GM19240 (cell line): ENCODE measurements at regions not wholly inside any gene's neighbourhood (a gene's known extent, or its start where the extent isn't known, plus 50 kb on each side); places are given as distances from the start of the nearest gene placed in this dataset.
"Not testable (repeated sequence)": the region's sequence is repeated elsewhere in the genome, so short reads cannot be mapped to it uniquely, and the experiment has no call there.

Experiments
- DNase-seq: peaks from one replicate; pipeline ENCODE4 v3.0.0; 2011; ENCODE audit warnings: low spot score; ENCODE audit not compliant: insufficient read length

GRCh38 chr4:65265526-65265925 is 404.8 kb downstream of the EPHA5 start:
- no peak for DNase-seq

- no peak for DNase-seq
Measured at GRCh38 chr4:65259296-65259695, 411.0 kb downstream of the EPHA5 start.

DNA sequence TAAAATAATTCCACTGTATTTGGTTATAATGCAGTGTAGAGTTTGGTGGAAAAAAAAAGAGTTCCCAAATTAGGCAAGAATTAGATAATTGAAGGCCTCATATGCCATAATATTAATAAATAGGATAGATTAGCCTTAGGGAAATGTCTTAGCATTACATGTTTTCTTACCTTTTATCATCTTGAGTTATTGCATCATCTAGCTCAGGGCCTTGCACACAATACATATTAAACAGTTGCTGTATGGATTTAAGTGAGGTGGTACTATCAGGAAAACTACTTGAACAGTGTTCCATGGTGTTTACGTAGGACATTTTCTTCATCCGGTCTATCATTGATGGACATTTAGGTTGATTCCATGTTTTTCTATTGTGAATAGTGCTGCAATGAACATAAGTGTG is 419.4 kb downstream of the EPHA5 start:
- DNase-seq: no peak

- DNase-seq: no peak
Measured at GRCh38 chr4:65249111-65249510, 421.2 kb downstream of the EPHA5 start.

- DNase-seq: no peak
Measured at GRCh38 chr4:65242156-65242846, 428.0 kb downstream of the EPHA5 start.

DNA sequence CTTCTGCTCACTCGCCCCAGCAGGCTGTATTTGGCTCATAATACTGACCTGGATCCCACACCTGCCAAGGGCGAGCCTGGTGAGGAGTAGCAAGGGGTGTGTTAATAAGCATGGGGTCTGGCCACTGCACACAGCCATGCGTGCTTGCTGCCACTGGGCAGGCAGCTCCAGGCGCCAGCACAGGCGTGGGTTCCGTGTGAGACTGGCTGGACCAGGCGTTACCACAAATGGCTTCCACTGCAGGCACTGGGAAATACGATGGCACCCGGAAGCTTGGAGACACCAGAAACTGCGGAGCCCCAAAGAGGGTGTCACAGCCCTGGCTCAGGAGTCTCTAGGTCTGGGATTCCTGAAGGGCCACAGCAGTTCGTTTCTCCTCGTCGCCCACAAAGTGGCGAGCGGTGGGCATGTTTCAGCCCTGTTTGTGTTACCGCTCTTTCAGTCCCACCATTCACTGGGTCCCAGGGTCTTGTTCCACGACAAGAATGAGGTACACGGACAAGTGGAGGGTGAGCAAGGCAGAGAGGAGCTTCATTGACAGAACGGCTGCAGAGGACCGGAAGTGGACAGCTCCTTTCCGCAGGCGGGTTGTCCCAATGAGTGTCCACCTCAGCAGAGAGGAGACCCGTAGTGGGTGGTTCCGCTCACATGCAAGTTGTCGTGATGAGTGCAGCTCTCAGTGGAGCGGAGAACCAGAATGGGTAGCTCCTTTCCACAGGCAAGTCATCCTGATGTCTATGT is 428.9 kb downstream of the EPHA5 start:
- no peak for DNase-seq

GRCh38 chr4:65234061-65234460 is 436.2 kb downstream of the EPHA5 start:
- no peak for DNase-seq

DNA sequence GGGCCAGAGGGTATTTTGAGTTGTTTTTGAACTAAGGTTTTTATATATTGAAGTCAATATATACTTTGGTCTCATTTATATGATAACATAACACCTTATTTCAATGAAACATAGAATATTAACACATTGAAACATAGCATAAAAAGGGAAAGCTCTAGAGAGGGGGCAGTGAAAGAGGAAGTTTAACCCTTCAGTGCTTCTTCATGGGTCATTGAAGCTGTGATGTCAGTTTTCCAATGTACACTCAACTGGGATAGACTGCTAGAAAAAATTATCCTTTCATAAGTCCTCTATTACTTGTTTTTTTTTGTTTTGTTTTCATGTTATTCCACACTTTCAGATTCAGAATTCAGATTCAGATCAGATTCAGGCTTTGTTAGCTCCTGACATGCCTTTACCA is 442.7 kb downstream of the EPHA5 start:
- no peak for DNase-seq

DNA sequence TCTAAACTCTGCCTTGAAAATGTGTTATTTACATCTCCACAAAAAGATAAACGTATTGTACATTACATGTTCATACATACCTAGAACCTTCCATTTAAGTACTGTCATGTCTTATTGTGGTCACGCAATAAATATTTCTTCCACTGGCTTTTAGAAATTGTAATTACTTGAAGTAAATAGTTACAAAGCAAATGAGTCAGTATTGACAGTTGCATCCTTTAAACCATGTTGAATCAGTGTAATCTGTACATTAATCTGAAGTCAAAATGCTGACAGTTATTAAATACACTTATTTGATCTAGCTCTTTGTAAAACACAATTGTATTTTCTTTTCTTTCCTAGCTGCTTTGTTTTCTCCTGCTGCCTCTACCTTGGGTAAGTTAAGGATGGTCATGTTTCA is 446.7 kb downstream of the EPHA5 start:
- DNase-seq: no peak

GRCh38 chr4:65223074-65223473 is 447.2 kb downstream of the EPHA5 start:
- DNase-seq: not testable (repeated sequence)

DNA sequence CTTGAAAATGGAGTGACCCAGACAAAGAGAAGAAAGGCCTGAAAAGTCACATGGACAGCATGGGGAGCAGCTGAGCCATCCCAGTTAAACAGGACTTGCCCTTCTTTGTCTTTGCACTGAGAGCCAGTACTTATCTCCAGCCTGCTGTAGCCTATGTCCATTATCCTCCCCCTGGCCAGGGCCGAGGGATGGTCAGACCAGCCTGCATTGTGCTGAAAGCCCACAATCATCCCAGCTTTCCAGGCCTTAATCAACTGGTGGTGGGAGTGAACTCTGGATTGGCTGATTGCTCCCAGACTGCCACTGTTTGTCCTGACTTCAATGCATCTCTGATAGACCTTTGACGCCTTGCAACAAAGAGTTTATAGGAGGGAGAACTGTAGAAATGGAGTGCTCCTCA is 453.1 kb downstream of the EPHA5 start:
- no peak for DNase-seq

DNA sequence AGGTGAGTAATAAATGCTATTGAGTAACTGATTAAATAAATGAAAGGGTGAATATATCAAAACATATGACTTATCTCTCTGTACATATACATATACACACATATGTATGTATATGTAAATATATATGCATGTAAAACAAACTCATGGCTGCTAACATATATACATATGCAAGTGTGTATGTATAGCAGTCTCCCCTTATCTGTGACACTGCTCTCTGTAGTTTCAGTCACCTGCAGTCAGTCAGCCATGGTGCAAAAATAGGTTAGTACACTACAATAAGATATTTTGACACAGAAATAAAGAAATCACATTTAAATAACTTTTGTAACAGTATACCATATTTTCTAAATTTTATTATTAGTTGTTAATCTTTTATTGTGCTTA is 467.4 kb downstream of the EPHA5 start:
- DNase-seq: no peak

DNA sequence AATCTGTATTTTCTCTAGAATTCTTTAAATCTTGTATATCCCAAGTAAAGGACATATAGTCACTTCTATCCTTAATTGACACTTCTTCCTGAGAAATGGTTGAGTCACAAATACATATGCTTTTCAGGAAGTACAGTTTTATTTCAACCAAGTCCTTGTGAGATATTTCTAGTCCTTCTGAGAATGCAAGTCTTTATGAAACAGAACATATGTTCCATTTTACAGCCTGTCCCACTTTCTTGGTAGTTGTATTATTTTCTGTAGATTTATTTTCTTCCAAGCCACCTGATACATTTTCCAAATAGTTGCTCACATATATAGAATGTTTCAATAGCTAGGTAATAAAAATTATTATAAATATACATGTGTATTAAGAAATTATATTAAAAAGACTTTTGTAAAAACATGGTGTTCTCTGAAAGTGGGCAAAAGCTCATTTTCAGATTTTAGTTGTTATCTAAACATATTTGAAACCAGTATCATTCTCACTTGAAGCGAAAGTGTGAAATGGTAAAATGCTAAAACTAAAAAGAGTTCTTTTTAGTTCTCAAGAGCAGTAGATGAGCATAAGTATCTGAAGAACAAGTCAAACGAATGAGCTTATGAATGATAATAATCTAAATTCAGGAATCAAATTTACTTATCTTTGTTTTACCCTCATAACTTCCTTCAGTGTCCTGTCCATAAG is 468.0 kb downstream of the EPHA5 start:
- no peak for DNase-seq

- no peak for DNase-seq
Measured at GRCh38 chr4:65195666-65196065, 474.6 kb downstream of the EPHA5 start.

GRCh38 chr4:65195002-65195401 is 475.3 kb downstream of the EPHA5 start:
- no peak for DNase-seq

DNA sequence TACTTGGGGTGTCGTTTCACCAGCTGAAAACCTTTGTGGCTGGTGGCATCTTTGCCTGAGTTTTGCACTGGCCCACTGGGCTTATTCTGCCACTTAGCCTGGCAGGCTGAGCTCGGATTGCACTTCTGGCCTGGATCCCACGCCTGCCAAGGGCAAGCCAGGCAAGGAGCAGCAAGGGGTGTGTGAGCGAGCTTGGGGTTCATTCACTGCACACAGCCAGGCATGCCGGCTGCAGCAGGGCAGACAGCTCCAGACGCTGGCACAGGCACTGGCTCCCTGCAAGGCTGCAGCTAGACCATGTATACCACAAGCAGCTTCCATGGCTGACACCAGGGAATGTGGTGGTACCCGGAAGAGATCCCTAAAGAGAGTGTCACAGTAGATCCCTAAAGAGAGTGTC is 476.3 kb downstream of the EPHA5 start:
- no peak for DNase-seq

GRCh38 chr4:65190780-65191179 is 479.5 kb downstream of the EPHA5 start:
- no peak for DNase-seq

- no peak for DNase-seq
Measured at GRCh38 chr4:65175585-65175984, 494.7 kb downstream of the EPHA5 start.

DNA sequence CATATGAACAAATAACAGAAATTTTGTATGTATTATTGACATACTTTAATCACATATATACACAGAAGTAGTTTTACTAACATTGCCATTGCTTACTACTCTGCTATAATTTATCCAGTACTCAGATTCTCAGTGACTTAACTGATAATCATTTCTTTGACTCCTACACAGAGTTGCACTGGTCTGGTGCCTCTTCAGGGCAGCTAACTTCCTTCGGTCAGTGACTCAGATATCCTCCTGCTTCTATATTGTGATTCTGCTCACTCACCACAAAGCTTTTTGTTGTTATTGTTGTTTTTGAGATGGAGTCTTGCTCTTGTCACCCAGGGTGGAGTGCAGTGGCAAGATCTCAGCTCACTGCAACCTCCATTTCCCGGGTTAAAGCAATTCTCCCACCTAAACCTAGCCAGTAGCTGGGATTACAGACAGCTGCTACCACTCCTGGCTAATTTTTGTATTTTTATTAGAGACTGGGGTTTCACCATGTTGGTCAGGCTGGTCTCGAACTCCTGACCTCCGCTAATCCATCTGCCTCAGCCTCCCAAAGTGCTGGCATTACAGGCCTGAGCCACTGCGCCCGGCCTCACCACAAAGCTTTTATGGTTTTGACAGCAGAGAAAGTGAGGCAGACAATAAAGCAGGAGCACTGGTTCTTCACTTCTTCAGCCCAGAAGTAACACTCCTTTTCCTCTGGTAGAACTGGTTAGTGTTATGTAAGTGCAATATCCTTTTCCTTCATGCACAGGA is 499.3 kb downstream of the EPHA5 start:
- DNase-seq: no peak

GRCh38 chr4:65167719-65168118 is 502.6 kb downstream of the EPHA5 start:
- no peak for DNase-seq

DNA sequence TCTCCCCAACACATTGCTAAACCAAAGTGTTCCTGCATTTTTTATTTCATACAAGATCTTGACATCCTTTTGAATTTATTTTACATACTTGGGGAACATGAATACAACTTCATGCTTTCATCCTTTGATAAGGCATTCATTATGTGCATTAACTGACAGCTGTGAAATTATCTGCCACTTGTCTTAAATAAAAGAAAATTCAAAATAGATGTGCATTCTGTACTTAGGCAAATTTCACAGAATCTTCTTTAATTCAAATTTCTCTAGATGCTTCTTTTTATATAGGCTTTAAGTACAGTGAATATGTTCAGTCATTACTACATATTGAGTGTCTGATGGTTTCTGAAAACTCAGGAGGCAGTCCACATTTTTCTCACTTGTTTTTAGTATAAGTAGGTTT is 518.1 kb downstream of the EPHA5 start:
- DNase-seq: no peak

DNA sequence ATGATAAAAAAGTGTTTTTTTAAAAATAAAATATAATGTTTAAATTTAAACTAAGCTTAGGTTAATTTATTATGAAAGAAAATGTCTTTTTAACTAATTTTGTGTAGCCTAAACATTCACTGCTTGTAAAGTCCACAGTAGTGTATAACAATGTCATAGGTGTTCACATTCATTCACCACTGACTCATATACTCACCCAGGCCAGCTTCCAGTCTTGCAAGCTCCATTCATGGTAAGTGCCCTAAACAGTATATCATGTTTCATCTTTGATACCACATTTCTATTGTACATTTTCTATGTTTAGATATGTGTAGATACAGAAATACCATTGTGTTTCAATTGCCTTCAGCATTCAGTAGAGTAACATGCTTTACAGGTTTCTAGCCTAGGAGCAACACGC is 530.3 kb downstream of the EPHA5 start:
- DNase-seq: no peak
